Smooth muscle cell (in vitro differentiated cells): ENCODE measurements at regions not wholly inside any gene's neighbourhood (a gene's known extent, or its start where the extent isn't known, plus 50 kb on each side); places are given as distances from the start of the nearest gene placed in this dataset.

Experiments used
- DNase-seq: peaks from one replicate; lab custom pipeline; 2025; ENCODE audit not compliant: unreplicated experiment; lab: John Stamatoyannopoulos, UW
- H2AFZ ChIP-seq: fragments of 200-600 bp; sonication (generic); 2 replicates; pipeline ENCODE4 v1.6.0; 2016; ENCODE audit warnings: antibody characterized with exemption, low read depth, mild to moderate bottlenecking
- H3F3A ChIP-seq: fragments of 200-600 bp; sonication (generic); 2 replicates; pipeline ENCODE4 v1.6.0; 2017; ENCODE audit warnings: antibody characterized with exemption, low read depth
- H3K27ac ChIP-seq: fragments of 200-600 bp; sonication (generic); 2 replicates; pipeline ENCODE4 v1.5.1; 2016; ENCODE audit warnings: low read depth, mild to moderate bottlenecking
- H3K27me3 ChIP-seq: fragments of 200-600 bp; sonication (generic); 2 replicates; pipeline ENCODE4 v1.6.1; 2016; ENCODE audit warnings: low read depth, mild to moderate bottlenecking
- H3K36me3 ChIP-seq: fragments of 200-600 bp; sonication (generic); 2 replicates; pipeline ENCODE4 v1.5.1; 2016; ENCODE audit warnings: low read depth
- H3K4me1 ChIP-seq: fragments of 200-600 bp; sonication (generic); 2 replicates; pipeline ENCODE4 v1.5.1; 2016; ENCODE audit warnings: low read depth
- H3K4me2 ChIP-seq: fragments of 200-600 bp; sonication (generic); 2 replicates; pipeline ENCODE4 v1.6.0; 2016; ENCODE audit warnings: mild to moderate bottlenecking
- H3K4me3 ChIP-seq: fragments of 200-600 bp; sonication (generic); 2 replicates; pipeline ENCODE4 v1.5.1; 2016; ENCODE audit warnings: mild to moderate bottlenecking
- H3K79me2 ChIP-seq: fragments of 200-600 bp; sonication (generic); 2 replicates; pipeline ENCODE4 v1.6.0; 2016; ENCODE audit warnings: low read depth, mild to moderate bottlenecking
- H3K9ac ChIP-seq: fragments of 200-600 bp; sonication (generic); 2 replicates; pipeline ENCODE4 v1.6.0; 2016; ENCODE audit warnings: low read depth
- H3K9me3 ChIP-seq: fragments of 200-600 bp; sonication (generic); replicated peaks from 2 replicates; pipeline ENCODE4 v1.5.1; 2016; ENCODE audit warnings: low read depth
- H4K20me1 ChIP-seq: fragments of 200-600 bp; sonication (generic); 2 replicates; pipeline ENCODE4 v1.6.0; 2016; ENCODE audit warnings: low read depth
- WGBS: methylation state at CpG from one replicate; pipeline ENCODE4 v1.1.7; 2016; ENCODE audit warnings: low lambda C conversion rate; 5-methylcytosine and 5-hydroxymethylcytosine counted together
- TF ChIP-seq, protein P1 (sequence below): fragments of 200-600 bp; sonication (generic); IDR thresholded peaks from 2 replicates; pipeline ENCODE4 v1.5.1; 2017; ENCODE audit warnings: borderline replicate concordance, mild to moderate bottlenecking, antibody characterized with exemption; ENCODE audit not compliant: insufficient read depth, poor library complexity, severe bottlenecking

DNA sequence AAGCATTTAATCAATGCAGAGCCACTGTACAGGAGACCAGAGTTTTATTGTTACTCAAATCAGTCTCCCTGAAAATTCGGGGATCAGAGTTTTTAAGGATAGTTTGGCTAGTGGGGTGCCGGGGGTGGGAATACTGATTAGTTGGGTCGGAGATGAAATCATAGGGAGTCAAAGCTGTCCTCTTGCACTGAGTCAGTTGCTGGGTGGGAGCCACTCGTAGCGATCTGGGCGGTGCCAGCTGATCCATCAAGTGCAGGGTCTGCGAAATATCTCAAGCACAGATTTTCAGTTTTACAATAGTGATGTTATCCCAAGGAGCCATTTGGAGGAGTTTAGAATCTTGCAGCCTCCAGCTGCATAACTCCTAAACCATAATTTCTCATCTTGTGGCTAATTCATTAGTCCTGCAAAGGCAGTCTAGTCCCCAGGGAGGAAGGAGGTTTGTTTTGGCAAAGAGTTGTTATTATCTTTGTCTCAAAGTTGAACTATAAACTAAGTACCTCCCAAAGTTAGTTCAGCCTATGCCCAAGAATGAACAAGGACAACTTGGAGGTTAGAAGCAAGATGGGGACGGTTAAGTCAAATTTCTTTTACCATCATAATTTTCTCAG is 169.4 kb upstream of the PLEKHG7 start:
- no peak for DNase-seq
- H3K36me3 ChIP-seq, result no peaks in the 10 kb centered on the region
- TF ChIP-seq, protein P1, sequence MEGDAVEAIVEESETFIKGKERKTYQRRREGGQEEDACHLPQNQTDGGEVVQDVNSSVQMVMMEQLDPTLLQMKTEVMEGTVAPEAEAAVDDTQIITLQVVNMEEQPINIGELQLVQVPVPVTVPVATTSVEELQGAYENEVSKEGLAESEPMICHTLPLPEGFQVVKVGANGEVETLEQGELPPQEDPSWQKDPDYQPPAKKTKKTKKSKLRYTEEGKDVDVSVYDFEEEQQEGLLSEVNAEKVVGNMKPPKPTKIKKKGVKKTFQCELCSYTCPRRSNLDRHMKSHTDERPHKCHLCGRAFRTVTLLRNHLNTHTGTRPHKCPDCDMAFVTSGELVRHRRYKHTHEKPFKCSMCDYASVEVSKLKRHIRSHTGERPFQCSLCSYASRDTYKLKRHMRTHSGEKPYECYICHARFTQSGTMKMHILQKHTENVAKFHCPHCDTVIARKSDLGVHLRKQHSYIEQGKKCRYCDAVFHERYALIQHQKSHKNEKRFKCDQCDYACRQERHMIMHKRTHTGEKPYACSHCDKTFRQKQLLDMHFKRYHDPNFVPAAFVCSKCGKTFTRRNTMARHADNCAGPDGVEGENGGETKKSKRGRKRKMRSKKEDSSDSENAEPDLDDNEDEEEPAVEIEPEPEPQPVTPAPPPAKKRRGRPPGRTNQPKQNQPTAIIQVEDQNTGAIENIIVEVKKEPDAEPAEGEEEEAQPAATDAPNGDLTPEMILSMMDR, result no peak
- WGBS, result 88% methylated on average over 8 of the region's 8 CpGs
- H3K9me3 ChIP-seq, result no peaks in the 10 kb centered on the region
- no peaks in the 10 kb centered on the region for H4K20me1 ChIP-seq
- no peaks in the 10 kb centered on the region for H3K27me3 ChIP-seq
- no peak overlapping the region for H2AFZ ChIP-seq
- H3F3A ChIP-seq, result no peaks in the 10 kb centered on the region
- no peaks in the 10 kb centered on the region for H3K4me1 ChIP-seq
- no peak overlapping the region for H3K27ac ChIP-seq
- H3K9ac ChIP-seq, result no peak overlapping the region
- no peak overlapping the region for H3K4me3 ChIP-seq
- H3K79me2 ChIP-seq, result no peaks in the 10 kb centered on the region
- no peak overlapping the region for H3K4me2 ChIP-seq

GRCh38 chr12:92530706-92531105 is 172.1 kb upstream of the PLEKHG7 start:
- H4K20me1 ChIP-seq, result no peaks in the 10 kb centered on the region
- H3K4me3 ChIP-seq, result no peak overlapping the region
- no peak overlapping the region for H3K27ac ChIP-seq
- H2AFZ ChIP-seq, result no peak overlapping the region
- H3K4me2 ChIP-seq, result no peak overlapping the region
- no peaks in the 10 kb centered on the region for H3K36me3 ChIP-seq
- H3K27me3 ChIP-seq, result no peaks in the 10 kb centered on the region
- H3K79me2 ChIP-seq, result no peaks in the 10 kb centered on the region
- TF ChIP-seq, protein P1, result no peak
- 74% methylated on average over 1 of the region's 1 CpG for WGBS
- H3K4me1 ChIP-seq, result peaks cover 9% of the 10 kb centered on the region
- no peaks in the 10 kb centered on the region for H3K9me3 ChIP-seq
- no peak for DNase-seq
- no peaks in the 10 kb centered on the region for H3F3A ChIP-seq
- H3K9ac ChIP-seq, result no peak overlapping the region

- no peak overlapping the region for H3K4me2 ChIP-seq
These were observed 172.8 kb upstream of the PLEKHG7 start for GRCh38 chr12:92529944-92530343.

GRCh38 chr12:92528586-92528985 is 174.2 kb upstream of the PLEKHG7 start:
- no peak overlapping the region for H3K4me3 ChIP-seq
- H3F3A ChIP-seq, result no peaks in the 10 kb centered on the region
- WGBS, result 93% methylated on average over 3 of the region's 3 CpGs
- no peaks in the 10 kb centered on the region for H3K36me3 ChIP-seq
- no peaks in the 10 kb centered on the region for H4K20me1 ChIP-seq
- H3K79me2 ChIP-seq, result no peaks in the 10 kb centered on the region
- DNase-seq, result no peak
- TF ChIP-seq, protein P1, result no peak
- no peak overlapping the region for H3K9ac ChIP-seq
- H3K9me3 ChIP-seq, result no peaks in the 10 kb centered on the region
- no peaks in the 10 kb centered on the region for H3K27me3 ChIP-seq
- no peak overlapping the region for H3K4me2 ChIP-seq
- H2AFZ ChIP-seq, result no peak overlapping the region
- H3K27ac ChIP-seq, result no peak overlapping the region
- peaks cover 9% of the 10 kb centered on the region for H3K4me1 ChIP-seq

More at GRCh38 chr12:92529944-92530343, 172.8 kb upstream of the PLEKHG7 start:
- H3F3A ChIP-seq, result no peaks in the 10 kb centered on the region
- H3K4me1 ChIP-seq, result peaks cover 9% of the 10 kb centered on the region
- H3K79me2 ChIP-seq, result no peaks in the 10 kb centered on the region
- H2AFZ ChIP-seq, result no peak overlapping the region
- no peak overlapping the region for H3K27ac ChIP-seq
- H4K20me1 ChIP-seq, result no peaks in the 10 kb centered on the region
- H3K9ac ChIP-seq, result no peak overlapping the region
- no peaks in the 10 kb centered on the region for H3K36me3 ChIP-seq
- H3K4me3 ChIP-seq, result no peak overlapping the region
- no peaks in the 10 kb centered on the region for H3K27me3 ChIP-seq
- no peaks in the 10 kb centered on the region for H3K9me3 ChIP-seq
- TF ChIP-seq, protein P1, result no peak
- DNase-seq, result no peak
